Adrenal gland (tissue), 9 donors: ENCODE measurements at regions not wholly inside any gene's neighbourhood (a gene's known extent, or its start where the extent isn't known, plus 50 kb on each side); places are given as distances from the start of the nearest gene placed in this dataset.

Experiments
- DNase-seq, 7 donors: peaks; one replicate each; pipeline ENCODE4 v3.0.0-alpha.2; 2019 to 2020
- H3K27ac ChIP-seq, 5 donors: fragments of 200-600 bp; sonication (generic) in 4 of 5; 1 replicate in 3 of 5; 2 replicates in 2 of 5; pipeline versions ENCODE4 v1.5.1 to v1.8.0; 2016 to 2020; ENCODE audit warnings: mild to moderate bottlenecking in 1 of 5
- H3K27me3 ChIP-seq: fragments of 200-600 bp; 2 replicates; pipeline ENCODE4 v1.8.0; 2021
- H3K36me3 ChIP-seq, 2 donors: fragments of 200-600 bp; replicated peaks in 1 of 2; 1 replicate in 1 of 2; 2 replicates in 1 of 2; pipeline versions ENCODE4 v1.5.1 to v1.8.0; 2018 to 2022
- H3K4me1 ChIP-seq, 2 donors: fragments of 200-600 bp; replicated peaks in 1 of 2; 1 replicate in 1 of 2; 2 replicates in 1 of 2; pipeline versions ENCODE4 v1.5.1 to v1.8.0; 2018 to 2021
- H3K4me3 ChIP-seq, 4 donors: fragments of 200-600 bp; sonication (generic) in 3 of 4; one replicate each; pipeline ENCODE4 v1.5.1; 2016 to 2018
- H3K9me3 ChIP-seq, 3 donors: fragments of 200-600 bp; sonication (generic) in 1 of 3; replicated peaks in 1 of 3; 1 replicate in 2 of 3; 2 replicates in 1 of 3; pipeline versions ENCODE4 v1.5.1 to v1.8.0; 2016 to 2021
- CTCF ChIP-seq, 6 experiments: fragments of 450-650 bp in 4 of 6; fragments of 200-600 bp in 2 of 6; sonication (generic) in 1 of 6; IDR thresholded peaks; 1 replicate in 5 of 6; 2 replicates in 1 of 6; pipeline versions ENCODE4 v1.5.1 to v1.8.0; 2016 to 2021; ENCODE audit warnings: antibody characterized with exemption in 6 of 6, mild to moderate bottlenecking in 2 of 6, moderate library complexity in 1 of 6
- POLR2A ChIP-seq, 2 donors: fragments of 450-650 bp; IDR thresholded peaks; one replicate each; pipeline ENCODE4 v1.6.1; 2017; ENCODE audit warnings: antibody characterized with exemption in 2 of 2, mild to moderate bottlenecking in 2 of 2, moderate library complexity in 1 of 2
- WGBS, 4 donors: extraction: QIAGEN DNeasy Blood & Tissue Kit in 2 of 4; methylation state at CpG; one replicate each; pipeline versions ENCODE4 v1.1.5 to v1.1.7; 2013 to 2017; 5-methylcytosine and 5-hydroxymethylcytosine counted together
- intact Hi-C, 2 donors: fragments of 100-400 bp; cut with DNase I; formaldehyde crosslinking; loops; one replicate each; pipeline versions ENCODE4 v1.14.1 to v1.15.0; 2022 to 2023
- donor health status: healthy with polysubstance abuse.
- donor health status: Bipolar disorder and iron deficiency.
- donor health status: DM: yes; HTN: yes; CAD: no.
- donor health status: DM: no; HTN: no; CAD: no.
- donor health status: DM: no; HTN: no; CAD: no.

- Histone ChIP-seq H3K9me3 (no peaks in the 10 kb centered on the region), H3K36me3 (no peaks in the 10 kb centered on the region), H3K4me1 (peaks cover 8 to 27% of the 10 kb centered on the region in 2 donors), H3K27me3 (no peaks in the 10 kb centered on the region), H3K27ac (peak overlapping the region in 1 of 5 donors; percentile 57), H3K4me3 (no peak overlapping the region)
- intact Hi-C loops, result no loop called here
- DNase-seq, result no peak
- TF ChIP-seq CTCF (IDR thresholded peaks at IDR 0.05) (no peak), POLR2A (IDR thresholded peaks at IDR 0.05) (no peak)
- 76 to 85% (median 82%) methylated on average over 10 of the region's 10 CpGs for WGBS, 4 donors
These were observed 86.5 kb upstream of the FOXN3 start for GRCh38 chr14:89503431-89503996.

- Histone ChIP-seq H3K36me3 (no peaks in the 10 kb centered on the region), H3K4me1 (peaks cover 8 to 26% of the 10 kb centered on the region in 2 donors), H3K27ac (no peak overlapping the region), H3K27me3 (no peaks in the 10 kb centered on the region), H3K9me3 (no peaks in the 10 kb centered on the region), H3K4me3 (no peak overlapping the region)
- TF ChIP-seq CTCF (IDR thresholded peaks at IDR 0.05), result no peak
- no peak for TF ChIP-seq POLR2A (IDR thresholded peaks at IDR 0.05)
- WGBS, 4 donors, result 53 to 56% (median 55%) methylated on average over 5 of the region's 5 CpGs
- intact Hi-C loops, result no loop called here
- peak in 2 of 7 donors; percentile 21 to 40 for DNase-seq
These were observed 85.9 kb upstream of the FOXN3 start for GRCh38 chr14:89502966-89503365.

GRCh38 chr14:89501381-89501780 is 84.3 kb upstream of the FOXN3 start:
- Histone ChIP-seq H3K4me3 (no peak overlapping the region), H3K27me3 (no peaks in the 10 kb centered on the region), H3K27ac (no peak overlapping the region), H3K9me3 (no peaks in the 10 kb centered on the region), H3K4me1 (peaks cover 0 to 15% of the 10 kb centered on the region in 2 donors), H3K36me3 (no peaks in the 10 kb centered on the region)
- no peak for DNase-seq
- no peak for TF ChIP-seq POLR2A (IDR thresholded peaks at IDR 0.05)
- no peak for TF ChIP-seq CTCF (IDR thresholded peaks at IDR 0.05)
- intact Hi-C loops, result no loop called here
- 92 to 97% (median 93%) methylated on average over 4 of the region's 4 CpGs for WGBS, 4 donors

GRCh38 chr14:89500303-89500702 is 83.3 kb upstream of the FOXN3 start:
- WGBS, 4 donors, result 89 to 97% (median 94%) methylated on average over 3 of the region's 3 CpGs
- no peaks in the 10 kb centered on the region for H3K27me3 ChIP-seq
- no peaks in the 10 kb centered on the region for H3K9me3 ChIP-seq
- TF ChIP-seq POLR2A (IDR thresholded peaks at IDR 0.05), result no peak
- no peak for TF ChIP-seq CTCF (IDR thresholded peaks at IDR 0.05)
- no peak overlapping the region for H3K27ac ChIP-seq
- no peak for DNase-seq
- H3K4me1 ChIP-seq, result peaks cover 0 to 15% of the 10 kb centered on the region in 2 donors
- intact Hi-C loops, result no loop called here
- no peaks in the 10 kb centered on the region for H3K36me3 ChIP-seq
- H3K4me3 ChIP-seq, result no peak overlapping the region
